Heart left ventricle (tissue), 16 donors: ENCODE measurements at regions not wholly inside any gene's neighbourhood (a gene's known extent, or its start where the extent isn't known, plus 50 kb on each side); places are given as distances from the start of the nearest gene placed in this dataset.

Experiments
- ATAC-seq, 4 donors: fragments of 200-7000 bp; cut with Tn5 transposase; one replicate each; pipeline ENCODE4 v1.9.1; 2020 to 2022; ENCODE audit warnings: moderate library complexity in 4 of 4, mild to moderate bottlenecking in 3 of 4, moderate number of reproducible peaks in 1 of 4
- DNase-seq, 5 donors: peaks; one replicate each; pipeline ENCODE4 v3.0.0-alpha.2; 2020
- H3K27ac ChIP-seq, 12 donors: fragments of 200-600 bp; sonication (generic) in 4 of 12; one replicate each; pipeline versions ENCODE4 v1.5.0 to v1.8.0; 2016 to 2022; ENCODE audit warnings: mild to moderate bottlenecking in 2 of 12
- H3K27me3 ChIP-seq, 9 donors: fragments of 200-600 bp; sonication (generic) in 2 of 9; one replicate each; pipeline versions ENCODE4 v1.5.1 to v1.8.0; 2016 to 2022; ENCODE audit warnings: mild to moderate bottlenecking in 3 of 9
- H3K36me3 ChIP-seq, 9 donors: fragments of 200-600 bp; sonication (generic) in 2 of 9; one replicate each; pipeline versions ENCODE4 v1.5.0 to v1.8.0; 2018 to 2022; ENCODE audit warnings: mild to moderate bottlenecking in 2 of 9
- H3K4me1 ChIP-seq, 12 donors: fragments of 200-600 bp; sonication (generic) in 4 of 12; one replicate each; pipeline versions ENCODE4 v1.5.0 to v1.8.0; 2016 to 2022; ENCODE audit warnings: mild to moderate bottlenecking in 3 of 12
- H3K4me3 ChIP-seq, 12 donors: fragments of 200-600 bp; sonication (generic) in 4 of 12; one replicate each; pipeline versions ENCODE4 v1.5.0 to v1.8.0; 2017 to 2022; ENCODE audit warnings: mild to moderate bottlenecking in 9 of 12, moderate library complexity in 4 of 12
- H3K9me3 ChIP-seq, 12 donors: fragments of 200-600 bp; sonication (generic) in 4 of 12; one replicate each; pipeline versions ENCODE4 v1.5.0 to v1.8.0; 2016 to 2022; ENCODE audit warnings: mild to moderate bottlenecking in 1 of 12
- POLR2A ChIP-seq, 2 donors: fragments of 450-650 bp; IDR thresholded peaks; one replicate each; pipeline ENCODE4 v1.6.1; 2017; ENCODE audit warnings: antibody characterized with exemption in 2 of 2, mild to moderate bottlenecking in 2 of 2, moderate library complexity in 2 of 2
- WGBS, 4 donors: extraction: QIAGEN DNeasy Blood & Tissue Kit in 2 of 4; methylation state at CpG; one replicate each; pipeline versions ENCODE4 v1.1.5 to v1.1.7; 2013 to 2018; 5-methylcytosine and 5-hydroxymethylcytosine counted together
- intact Hi-C, 10 donors: fragments of 100-400 bp; cut with DNase I; formaldehyde crosslinking; loops; one replicate each; pipeline versions ENCODE4 v1.11.1 to v1.14.2; 2022
- TF ChIP-seq, protein P1 (sequence below), 12 donors: fragments of 200-600 bp; sonication (generic) in 4 of 12; IDR thresholded peaks; one replicate each; pipeline versions ENCODE4 v1.5.0 to v1.8.0; 2018 to 2022; ENCODE audit warnings: antibody characterized with exemption in 12 of 12, mild to moderate bottlenecking in 5 of 12
- donor health status: ischemic (EF 13 %, LVEDD 7.1; RV severe dilation, severe dysfunction).
- donor health status: healthy with polysubstance abuse.
- donor health status: DM: no; HTN: yes; CAD: no.
- donor health status: DM: no; HTN: no; CAD: no.
- donor health status: ischemic (EF 25% LVEDD 6.9; RV normal size, moderate dysfunction).
- donor health status: ischemic (EF 25% LVEDD 5.7; RV mildly dilated, moderate dysfunction).
- donor health status: healthy.
- donor health status: DM: yes; HTN: yes; CAD: no.
- donor health status: ischemic (EF 35%, LVEDD 5.7; RV mildly dilated, moderate dysfunction).
- donor health status: nonischemic (EF 11% LVEDD 7.7; RV severe dilation, severe dysfunction).
- donor health status: DM: yes; HTN: yes; CAD: no.
- donor health status: PGD.
- donor health status: ischemic (EF 29% LVEDD 5.4; RV normal size, mild dysfunction).
- donor health status: nonischemic (EF 23%, LVEDD 6.1; RV moderate dilation, normal function).

DNA sequence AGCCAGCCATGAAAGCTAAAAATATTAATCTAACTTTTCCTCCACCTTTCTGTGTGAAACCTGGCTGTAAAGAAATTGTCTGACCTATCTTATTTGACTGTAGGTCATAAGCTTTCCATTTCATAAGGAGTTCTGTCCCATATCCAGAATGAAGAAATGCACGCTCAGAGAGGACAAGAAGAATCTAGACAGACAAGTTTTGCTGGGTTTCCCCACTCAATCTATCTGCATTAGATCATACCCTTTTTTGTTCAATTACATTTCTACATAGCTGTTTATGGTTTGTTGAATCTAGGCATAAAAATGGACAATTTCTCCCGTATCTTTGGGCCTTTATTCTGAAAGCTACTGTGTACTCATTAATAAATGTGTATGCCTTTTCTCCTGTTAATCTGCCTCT is 1495.1 kb downstream of the C4orf33 start:
- TF ChIP-seq, protein P1, sequence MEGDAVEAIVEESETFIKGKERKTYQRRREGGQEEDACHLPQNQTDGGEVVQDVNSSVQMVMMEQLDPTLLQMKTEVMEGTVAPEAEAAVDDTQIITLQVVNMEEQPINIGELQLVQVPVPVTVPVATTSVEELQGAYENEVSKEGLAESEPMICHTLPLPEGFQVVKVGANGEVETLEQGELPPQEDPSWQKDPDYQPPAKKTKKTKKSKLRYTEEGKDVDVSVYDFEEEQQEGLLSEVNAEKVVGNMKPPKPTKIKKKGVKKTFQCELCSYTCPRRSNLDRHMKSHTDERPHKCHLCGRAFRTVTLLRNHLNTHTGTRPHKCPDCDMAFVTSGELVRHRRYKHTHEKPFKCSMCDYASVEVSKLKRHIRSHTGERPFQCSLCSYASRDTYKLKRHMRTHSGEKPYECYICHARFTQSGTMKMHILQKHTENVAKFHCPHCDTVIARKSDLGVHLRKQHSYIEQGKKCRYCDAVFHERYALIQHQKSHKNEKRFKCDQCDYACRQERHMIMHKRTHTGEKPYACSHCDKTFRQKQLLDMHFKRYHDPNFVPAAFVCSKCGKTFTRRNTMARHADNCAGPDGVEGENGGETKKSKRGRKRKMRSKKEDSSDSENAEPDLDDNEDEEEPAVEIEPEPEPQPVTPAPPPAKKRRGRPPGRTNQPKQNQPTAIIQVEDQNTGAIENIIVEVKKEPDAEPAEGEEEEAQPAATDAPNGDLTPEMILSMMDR (IDR thresholded peaks at IDR 0.05) = no peak
- TF ChIP-seq POLR2A (IDR thresholded peaks at IDR 0.05) = no peak
- no peaks in the 10 kb centered on the region for H3K4me1 ChIP-seq
- no peak overlapping the region for H3K4me3 ChIP-seq
- WGBS, 4 donors = 79 to 96% (median 83%) methylated on average over 2 of the region's 2 CpGs
- ATAC-seq (no peak), DNase-seq (no peak)
- intact Hi-C loops = no loop called here
- no peaks in the 10 kb centered on the region for H3K27me3 ChIP-seq
- peaks cover 0 to 15% (median 0%) of the 10 kb centered on the region in 12 donors for H3K9me3 ChIP-seq
- no peak overlapping the region for H3K27ac ChIP-seq
- no peaks in the 10 kb centered on the region for H3K36me3 ChIP-seq

DNA sequence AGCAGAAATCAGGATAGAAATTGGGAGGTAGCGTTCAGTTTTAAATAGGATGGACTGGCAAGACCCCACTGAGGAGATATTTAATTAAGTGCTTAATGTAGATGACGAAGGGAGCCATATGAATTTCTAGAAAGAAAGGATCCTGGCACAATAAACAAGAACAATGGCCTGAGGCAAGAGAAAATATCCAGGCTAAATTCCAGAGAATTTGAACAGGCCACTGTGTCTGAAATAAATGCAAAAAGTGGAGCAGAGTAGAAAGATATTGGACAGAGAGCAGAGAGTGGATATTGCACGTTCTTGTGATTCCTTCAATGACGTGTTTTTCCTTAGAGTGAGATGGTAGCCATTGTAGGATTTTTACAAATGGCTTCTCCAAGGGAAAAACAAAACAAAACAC is 1504.8 kb downstream of the C4orf33 start:
- no peaks in the 10 kb centered on the region for H3K9me3 ChIP-seq
- TF ChIP-seq, protein P1 (IDR thresholded peaks at IDR 0.05) = no peak
- no peak for TF ChIP-seq POLR2A (IDR thresholded peaks at IDR 0.05)
- ATAC-seq (no peak), DNase-seq (no peak)
- no peaks in the 10 kb centered on the region for H3K4me1 ChIP-seq
- H3K4me3 ChIP-seq = no peak overlapping the region
- no peaks in the 10 kb centered on the region for H3K27me3 ChIP-seq
- WGBS, 4 donors = 71 to 83% (median 79%) methylated on average over 4 of the region's 4 CpGs
- intact Hi-C loops = no loop called here
- no peak overlapping the region for H3K27ac ChIP-seq
- H3K36me3 ChIP-seq = no peaks in the 10 kb centered on the region

DNA sequence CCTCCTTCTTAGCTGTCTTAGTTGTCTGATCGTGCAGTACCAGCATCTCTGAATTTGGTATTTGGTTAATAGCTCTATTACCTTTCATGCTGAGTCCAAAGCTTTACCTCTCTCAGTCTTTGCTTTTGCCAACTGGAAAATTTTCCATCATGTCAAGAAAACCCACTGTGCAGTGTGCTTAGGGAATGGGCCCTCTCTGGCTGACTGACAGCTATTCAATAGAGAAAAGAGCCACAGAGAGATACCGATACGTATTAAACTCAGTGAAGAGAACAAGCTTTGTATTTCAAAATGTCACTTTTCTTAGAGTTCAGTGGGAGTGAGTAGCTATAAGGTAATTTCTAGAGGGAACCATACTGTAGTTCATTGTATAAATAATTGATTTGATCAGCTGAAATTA is 1507.1 kb downstream of the C4orf33 start:
- H3K4me1 ChIP-seq = no peaks in the 10 kb centered on the region
- H3K27ac ChIP-seq = no peak overlapping the region
- WGBS, 4 donors = 84 to 91% (median 87%) methylated on average over 3 of the region's 3 CpGs
- H3K9me3 ChIP-seq = no peaks in the 10 kb centered on the region
- no peak for TF ChIP-seq POLR2A (IDR thresholded peaks at IDR 0.05)
- TF ChIP-seq, protein P1 (IDR thresholded peaks at IDR 0.05) = no peak
- DNase-seq = no peak
- no peaks in the 10 kb centered on the region for H3K27me3 ChIP-seq
- intact Hi-C loops = no loop called here
- no peaks in the 10 kb centered on the region for H3K36me3 ChIP-seq
- H3K4me3 ChIP-seq = no peak overlapping the region
- ATAC-seq = no peak

DNA sequence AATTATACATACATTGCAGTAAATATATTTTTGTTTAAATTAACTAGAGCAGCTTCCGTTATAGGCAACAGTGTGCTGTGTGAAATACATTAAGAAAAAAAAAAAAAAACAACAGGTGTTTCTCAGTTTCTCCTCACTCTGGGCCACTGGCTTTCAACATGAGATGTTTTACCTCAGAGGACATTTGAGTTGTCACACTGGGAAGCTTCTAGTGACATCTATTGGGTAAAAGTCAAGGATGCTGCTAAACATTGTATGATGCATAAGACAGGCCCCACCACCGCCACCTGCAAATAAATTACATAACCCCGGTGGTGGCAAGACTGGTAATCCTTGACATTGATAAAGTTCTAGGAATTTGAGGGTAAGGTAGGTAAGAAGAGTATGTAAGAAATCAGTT is 1512.2 kb downstream of the C4orf33 start:
- H3K27me3 ChIP-seq = no peaks in the 10 kb centered on the region
- intact Hi-C loops = no loop called here

More for the DNA sequence above, 1512.2 kb downstream of the C4orf33 start:
- Histone ChIP-seq H3K9me3 (no peaks in the 10 kb centered on the region), H3K36me3 (no peaks in the 10 kb centered on the region), H3K4me1 (no peaks in the 10 kb centered on the region), H3K4me3 (no peak overlapping the region), H3K27ac (no peak overlapping the region)
- WGBS, 4 donors = 89 to 93% (median 91%) methylated on average over 3 of the region's 3 CpGs
- no peak for DNase-seq
- TF ChIP-seq POLR2A (IDR thresholded peaks at IDR 0.05) = no peak
- TF ChIP-seq, protein P1 (IDR thresholded peaks at IDR 0.05) = no peak
- ATAC-seq = no peak
